A673 (cell line): ENCODE measurements at regions not wholly inside any gene's neighbourhood (a gene's known extent, or its start where the extent isn't known, plus 50 kb on each side); places are given as distances from the start of the nearest gene placed in this dataset.

Experiments used
- BruUV-seq: library from RNA; stranded (reverse); fragments of 400-500 nt; replicated peaks from 2 replicates; lab custom pipeline; 2021; lab: Mats Ljungman, UMichigan
- CTCF ChIA-PET: fragments of 300-600 bp; sonication (Branson Sonifier 250); formaldehyde crosslinking; loops from one replicate; lab custom pipeline; 2022; ENCODE audit warnings: antibody characterized with exemption; lab: Charles Lee
- POLR2A ChIA-PET: fragments of 300-600 bp; sonication (Branson Sonifier 250); formaldehyde crosslinking; loops from one replicate; lab custom pipeline; 2022; ENCODE audit warnings: antibody characterized with exemption; ENCODE audit not compliant: low non-redundant PET; lab: Charles Lee
- DNase-seq: peaks from one replicate; pipeline ENCODE4 v3.0.0-alpha.2; 2015; ENCODE audit warnings: low spot score
- H3K27ac ChIP-seq: fragments of 200-600 bp; sonication (generic); 2 replicates; pipeline ENCODE4 v1.5.1; 2016; ENCODE audit warnings: mixed run types, low read depth, mild to moderate bottlenecking, mixed read lengths, antibody characterized with exemption, low read length; ENCODE audit not compliant: poor library complexity, severe bottlenecking
- H3K27me3 ChIP-seq: fragments of 200-600 bp; sonication (generic); replicated peaks from 2 replicates; pipeline ENCODE4 v1.6.1; 2017; ENCODE audit warnings: mixed run types, low read depth, mild to moderate bottlenecking, mixed read lengths, antibody characterized with exemption, low read length; ENCODE audit not compliant: insufficient read depth, poor library complexity
- H3K36me3 ChIP-seq: fragments of 200-600 bp; sonication (generic); 2 replicates; pipeline ENCODE4 v1.6.1; 2016; ENCODE audit warnings: mixed run types, mild to moderate bottlenecking, mixed read lengths, antibody characterized with exemption, low read length; ENCODE audit not compliant: insufficient read depth, poor library complexity, severe bottlenecking
- H3K4me1 ChIP-seq: fragments of 200-600 bp; sonication (generic); 2 replicates; pipeline ENCODE4 v1.6.1; 2017; ENCODE audit warnings: mixed run types, mild to moderate bottlenecking, mixed read lengths, antibody characterized with exemption, low read length; ENCODE audit not compliant: insufficient read depth, poor library complexity, severe bottlenecking
- H3K4me3 ChIP-seq: fragments of 200-600 bp; sonication (generic); 2 replicates; pipeline ENCODE4 v1.5.1; 2016; ENCODE audit warnings: low read depth, mixed run types, mild to moderate bottlenecking, mixed read lengths, low read length; ENCODE audit not compliant: poor library complexity, severe bottlenecking
- H3K9me3 ChIP-seq: fragments of 200-600 bp; sonication (generic); 2 replicates; pipeline ENCODE4 v1.6.1; 2016; ENCODE audit warnings: mixed run types, low read depth, mild to moderate bottlenecking, mixed read lengths, antibody characterized with exemption, low read length; ENCODE audit not compliant: poor library complexity, severe bottlenecking
- EZH2 ChIP-seq: fragments of 200-600 bp; sonication (generic); IDR thresholded peaks from 2 replicates; pipeline ENCODE4 v1.6.1; 2017; ENCODE audit warnings: borderline replicate concordance, low read depth, mild to moderate bottlenecking, mixed read lengths, antibody characterized with exemption, low read length; ENCODE audit not compliant: poor library complexity, severe bottlenecking
- intact Hi-C: fragments of 100-400 bp; cut with micrococcal nuclease; formaldehyde crosslinking; loops from one replicate; pipeline ENCODE4 v1.10.0; 2022; ENCODE audit not compliant: unreplicated experiment
- TF ChIP-seq, protein P1 (sequence below): fragments of 300-800, 200-600 bp; sonication (generic); conservative IDR thresholded peaks from 2 replicates; pipeline ENCODE4 v1.5.1; 2017; ENCODE audit warnings: low read depth, mild to moderate bottlenecking, antibody characterized with exemption, low read length, moderate library complexity, mixed read lengths

DNA sequence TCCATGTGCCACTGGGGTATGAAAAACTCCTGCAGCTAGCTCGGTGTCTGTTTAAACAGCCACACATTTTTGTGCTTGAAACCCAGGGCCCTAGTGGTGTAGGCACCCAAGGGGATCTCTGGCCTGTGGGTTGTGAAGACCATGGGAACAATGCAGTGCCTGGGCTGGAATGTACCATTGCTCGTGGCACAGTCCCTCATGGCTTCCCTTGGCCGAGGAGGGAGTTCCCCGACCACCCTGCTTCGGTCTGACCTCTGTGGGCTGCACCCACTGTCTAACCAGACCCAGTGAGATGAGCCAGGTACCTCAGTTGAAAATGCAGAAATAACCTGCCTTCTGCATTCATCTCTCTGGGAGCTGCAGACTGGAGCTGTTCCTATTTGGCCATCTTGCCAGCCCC lies 214.0 kb downstream of the TRPC6 start:
- H3K4me3 ChIP-seq, result no peak overlapping the region
- no peak overlapping the region for H3K27ac ChIP-seq
- no TSS peak for BruUV-seq
- H3K4me1 ChIP-seq, result no peaks in the 10 kb centered on the region
- no peaks in the 10 kb centered on the region for H3K36me3 ChIP-seq
- ChIA-PET CTCF (no interaction called here), POLR2A (no interaction called here)
- intact Hi-C loops, result no loop called here
- TF ChIP-seq, protein P1, sequence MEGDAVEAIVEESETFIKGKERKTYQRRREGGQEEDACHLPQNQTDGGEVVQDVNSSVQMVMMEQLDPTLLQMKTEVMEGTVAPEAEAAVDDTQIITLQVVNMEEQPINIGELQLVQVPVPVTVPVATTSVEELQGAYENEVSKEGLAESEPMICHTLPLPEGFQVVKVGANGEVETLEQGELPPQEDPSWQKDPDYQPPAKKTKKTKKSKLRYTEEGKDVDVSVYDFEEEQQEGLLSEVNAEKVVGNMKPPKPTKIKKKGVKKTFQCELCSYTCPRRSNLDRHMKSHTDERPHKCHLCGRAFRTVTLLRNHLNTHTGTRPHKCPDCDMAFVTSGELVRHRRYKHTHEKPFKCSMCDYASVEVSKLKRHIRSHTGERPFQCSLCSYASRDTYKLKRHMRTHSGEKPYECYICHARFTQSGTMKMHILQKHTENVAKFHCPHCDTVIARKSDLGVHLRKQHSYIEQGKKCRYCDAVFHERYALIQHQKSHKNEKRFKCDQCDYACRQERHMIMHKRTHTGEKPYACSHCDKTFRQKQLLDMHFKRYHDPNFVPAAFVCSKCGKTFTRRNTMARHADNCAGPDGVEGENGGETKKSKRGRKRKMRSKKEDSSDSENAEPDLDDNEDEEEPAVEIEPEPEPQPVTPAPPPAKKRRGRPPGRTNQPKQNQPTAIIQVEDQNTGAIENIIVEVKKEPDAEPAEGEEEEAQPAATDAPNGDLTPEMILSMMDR, result no peak
- H3K9me3 ChIP-seq, result no peaks in the 10 kb centered on the region
- no peak for DNase-seq
- no peaks in the 10 kb centered on the region for H3K27me3 ChIP-seq

DNA sequence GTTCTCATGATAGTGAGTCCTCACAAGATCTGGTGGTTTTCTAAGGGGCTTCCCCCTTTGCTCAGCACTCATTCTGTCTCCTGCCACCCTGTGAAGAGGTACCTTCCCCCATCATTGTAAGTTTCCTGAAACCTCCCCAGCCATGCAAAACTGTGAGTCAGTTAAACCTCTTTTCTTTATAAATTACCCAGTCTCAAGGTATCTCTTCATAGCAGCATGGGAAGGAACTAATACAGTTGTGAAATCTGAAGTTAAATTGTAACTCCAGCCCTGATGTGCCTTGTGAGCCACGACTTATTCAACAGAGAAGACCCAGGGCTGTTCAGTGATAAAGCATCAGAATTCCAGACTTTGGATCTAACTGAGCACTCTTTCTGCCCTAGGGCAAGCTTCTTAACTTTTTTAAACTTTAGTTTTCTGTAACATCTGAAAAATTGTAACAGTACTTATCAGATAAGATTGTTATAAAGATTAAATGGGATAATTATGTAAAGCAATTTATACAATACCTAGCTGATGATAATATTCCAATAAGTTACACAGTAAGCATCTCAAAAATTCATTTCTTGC lies 220.0 kb downstream of the TRPC6 start:
- ChIA-PET CTCF (no interaction called here), POLR2A (no interaction called here)
- no peaks in the 10 kb centered on the region for H3K9me3 ChIP-seq
- no peak overlapping the region for H3K27ac ChIP-seq
- intact Hi-C loops, result no loop called here
- no peak for DNase-seq
- no peak overlapping the region for H3K4me3 ChIP-seq
- no peak for TF ChIP-seq EZH2
- TF ChIP-seq, protein P1, result no peak
- BruUV-seq, result no TSS peak
- no peaks in the 10 kb centered on the region for H3K4me1 ChIP-seq
- H3K36me3 ChIP-seq, result no peaks in the 10 kb centered on the region
- no peaks in the 10 kb centered on the region for H3K27me3 ChIP-seq

DNA sequence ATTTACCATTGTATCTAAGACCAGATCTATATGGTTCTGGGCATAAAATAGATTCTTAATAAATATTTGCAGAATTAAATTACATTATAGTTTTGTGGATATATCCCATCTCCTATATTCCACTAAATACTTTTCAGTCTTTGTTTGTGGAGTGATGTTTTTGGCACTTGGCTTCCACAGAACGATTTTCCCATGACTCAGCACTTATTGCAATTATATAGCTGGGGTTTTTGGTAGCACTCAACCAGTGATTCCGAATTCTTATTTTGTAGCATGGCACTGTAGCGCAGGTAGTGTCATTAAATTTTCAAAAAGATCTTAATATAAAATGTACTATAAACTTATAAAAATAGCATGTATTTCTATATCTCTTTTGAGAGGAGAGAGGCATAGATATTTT lies 221.2 kb downstream of the TRPC6 start:
- no peaks in the 10 kb centered on the region for H3K27me3 ChIP-seq
- CTCF ChIA-PET, result no interaction called here
- no peak for TF ChIP-seq EZH2
- TF ChIP-seq, protein P1, result no peak
- DNase-seq, result no peak
- no peaks in the 10 kb centered on the region for H3K4me1 ChIP-seq
- no peak overlapping the region for H3K4me3 ChIP-seq
- H3K36me3 ChIP-seq, result no peaks in the 10 kb centered on the region
- no peak overlapping the region for H3K27ac ChIP-seq
- POLR2A ChIA-PET, result no interaction called here
- H3K9me3 ChIP-seq, result no peaks in the 10 kb centered on the region
- intact Hi-C loops, result no loop called here
- no TSS peak for BruUV-seq
